Activated CD8-positive, alpha-beta T cell treated with anti-CD3 and anti-CD28 coated beads for 36 hours (primary cell): ENCODE measurements at regions not wholly inside any gene's neighbourhood (a gene's known extent, or its start where the extent isn't known, plus 50 kb on each side); places are given as distances from the start of the nearest gene placed in this dataset.
"Not testable (repeated sequence)": the region's sequence is repeated elsewhere in the genome, so short reads cannot be mapped to it uniquely, and the experiment has no call there.

ENCODE experiments used
- ATAC-seq: fragments of 200-7000 bp; cut with Tn5 transposase; one replicate; pipeline ENCODE4 v1.10.0; 2021; ENCODE audit warnings: mild to moderate bottlenecking, moderate library complexity
- CTCF ChIA-PET: fragments of 350-600 bp; sonication (Branson Sonifier 250); formaldehyde crosslinking; loops from one replicate; lab custom pipeline; 2021; ENCODE audit warnings: antibody characterized with exemption; lab: Charles Lee
- POLR2A ChIA-PET: fragments of 350-600 bp; sonication (Branson Sonifier 250); formaldehyde crosslinking; loops from one replicate; lab custom pipeline; 2021; ENCODE audit warnings: antibody characterized with exemption; lab: Charles Lee
- DNase-seq: peaks from one replicate; pipeline ENCODE4 v3.0.0-alpha.2; 2020
- H3K27ac Mint-ChIP-seq: one replicate; pipeline ENCODE4 v1.8.0; 2021; ENCODE audit warnings: mild to moderate bottlenecking, mixed read lengths
- H3K27me3 Mint-ChIP-seq: one replicate; pipeline ENCODE4 v1.8.0; 2021; ENCODE audit warnings: mixed read lengths
- H3K36me3 Mint-ChIP-seq: one replicate; pipeline ENCODE4 v1.8.0; 2021; ENCODE audit warnings: low read depth, mixed read lengths
- H3K4me1 Mint-ChIP-seq: one replicate; pipeline ENCODE4 v1.8.0; 2021; ENCODE audit warnings: low read depth, mixed read lengths
- H3K4me3 Mint-ChIP-seq: one replicate; pipeline ENCODE4 v1.8.0; 2021; ENCODE audit warnings: mild to moderate bottlenecking, moderate library complexity, mixed read lengths
- H3K9me3 Mint-ChIP-seq: one replicate; pipeline ENCODE4 v1.8.0; 2021; ENCODE audit warnings: mixed read lengths
- intact Hi-C: fragments of 100-400 bp; cut with micrococcal nuclease; formaldehyde crosslinking; loops from one replicate; pipeline ENCODE4 v1.10.0; 2022
- TF ChIP-seq, protein P1 (sequence below): fragments of 200-600 bp; IDR thresholded peaks from one replicate; pipeline ENCODE4 v1.8.0; 2022; ENCODE audit warnings: antibody characterized with exemption, mild to moderate bottlenecking

DNA sequence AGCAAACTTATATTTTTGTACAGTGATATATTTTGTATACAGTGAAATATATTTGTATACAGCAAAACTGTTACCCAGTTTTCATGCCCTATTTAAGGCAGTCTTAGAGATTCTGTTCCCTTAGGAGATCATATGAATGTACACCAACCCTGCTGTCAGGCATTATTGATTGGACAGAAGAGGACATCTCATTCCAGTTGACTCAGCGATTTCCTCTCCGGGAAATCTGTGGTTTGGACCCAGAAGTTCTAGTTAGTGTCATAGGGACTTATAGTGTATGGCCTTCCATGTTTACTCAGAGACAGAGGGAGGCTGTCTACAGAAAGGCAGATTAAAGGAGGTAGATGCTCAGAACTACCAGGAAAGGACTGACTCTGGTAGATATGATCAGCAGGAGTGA is 318.8 kb upstream of the KCNMB2 start:
- DNase-seq (no peak), ATAC-seq (no peak)
- peaks cover 2% of the 10 kb centered on the region for H3K9me3 Mint-ChIP-seq
- no peak overlapping the region for H3K27ac Mint-ChIP-seq
- no peaks in the 10 kb centered on the region for H3K27me3 Mint-ChIP-seq
- intact Hi-C loops = no loop called here
- TF ChIP-seq, protein P1, sequence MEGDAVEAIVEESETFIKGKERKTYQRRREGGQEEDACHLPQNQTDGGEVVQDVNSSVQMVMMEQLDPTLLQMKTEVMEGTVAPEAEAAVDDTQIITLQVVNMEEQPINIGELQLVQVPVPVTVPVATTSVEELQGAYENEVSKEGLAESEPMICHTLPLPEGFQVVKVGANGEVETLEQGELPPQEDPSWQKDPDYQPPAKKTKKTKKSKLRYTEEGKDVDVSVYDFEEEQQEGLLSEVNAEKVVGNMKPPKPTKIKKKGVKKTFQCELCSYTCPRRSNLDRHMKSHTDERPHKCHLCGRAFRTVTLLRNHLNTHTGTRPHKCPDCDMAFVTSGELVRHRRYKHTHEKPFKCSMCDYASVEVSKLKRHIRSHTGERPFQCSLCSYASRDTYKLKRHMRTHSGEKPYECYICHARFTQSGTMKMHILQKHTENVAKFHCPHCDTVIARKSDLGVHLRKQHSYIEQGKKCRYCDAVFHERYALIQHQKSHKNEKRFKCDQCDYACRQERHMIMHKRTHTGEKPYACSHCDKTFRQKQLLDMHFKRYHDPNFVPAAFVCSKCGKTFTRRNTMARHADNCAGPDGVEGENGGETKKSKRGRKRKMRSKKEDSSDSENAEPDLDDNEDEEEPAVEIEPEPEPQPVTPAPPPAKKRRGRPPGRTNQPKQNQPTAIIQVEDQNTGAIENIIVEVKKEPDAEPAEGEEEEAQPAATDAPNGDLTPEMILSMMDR = no peak
- no peak overlapping the region for H3K4me3 Mint-ChIP-seq
- POLR2A ChIA-PET = no interaction called here
- H3K36me3 Mint-ChIP-seq = no peaks in the 10 kb centered on the region
- no peaks in the 10 kb centered on the region for H3K4me1 Mint-ChIP-seq
- CTCF ChIA-PET = no interaction called here

DNA sequence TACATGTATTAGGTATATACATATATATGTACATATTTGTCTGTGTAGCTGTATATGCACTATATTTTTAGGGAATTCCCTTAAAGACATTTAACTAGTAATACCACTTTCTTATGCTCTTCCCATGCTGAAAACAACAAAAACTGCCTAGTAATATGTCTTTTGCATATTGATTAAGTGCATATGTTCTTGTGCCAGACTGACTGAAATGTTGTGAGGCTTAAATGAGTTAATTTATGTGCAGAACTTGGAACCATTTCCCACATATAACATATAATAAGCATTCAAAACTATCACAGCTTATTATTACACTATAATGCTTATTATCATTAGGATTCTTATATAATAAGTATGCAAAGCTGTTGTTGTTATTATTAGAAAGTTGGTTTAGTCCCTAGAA is 318.0 kb upstream of the KCNMB2 start:
- intact Hi-C loops = no loop called here
- Mint-ChIP-seq H3K4me3 (no peak overlapping the region), H3K4me1 (no peaks in the 10 kb centered on the region), H3K36me3 (no peaks in the 10 kb centered on the region), H3K9me3 (peaks cover 2% of the 10 kb centered on the region), H3K27ac (no peak overlapping the region), H3K27me3 (no peaks in the 10 kb centered on the region)
- CTCF ChIA-PET = no interaction called here
- DNase-seq (no peak), ATAC-seq (no peak)
- TF ChIP-seq, protein P1 = no peak
- POLR2A ChIA-PET = no interaction called here

DNA sequence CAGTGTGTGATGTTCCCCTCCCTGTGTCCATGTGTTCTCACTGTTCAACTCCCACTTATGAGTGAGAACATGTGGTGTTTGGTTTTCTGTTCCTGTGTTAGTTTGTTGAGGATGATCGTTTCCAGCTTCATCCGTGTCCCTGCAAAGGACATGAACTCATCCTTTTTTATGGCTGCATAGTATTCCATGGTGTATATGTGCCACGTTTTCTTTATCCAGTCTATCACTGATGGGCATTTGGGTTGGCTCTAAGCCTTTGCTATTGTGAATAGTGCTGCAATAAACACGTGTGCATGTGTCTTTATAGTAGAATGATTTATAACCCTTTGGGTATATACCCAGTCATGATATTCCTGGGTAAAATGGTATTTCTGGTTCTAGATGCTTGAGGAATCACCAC is 316.6 kb upstream of the KCNMB2 start:
- H3K4me1 Mint-ChIP-seq, H3K27me3 Mint-ChIP-seq, ATAC-seq, DNase-seq, H3K36me3 Mint-ChIP-seq, H3K27ac Mint-ChIP-seq, H3K9me3 Mint-ChIP-seq, CTCF ChIA-PET, POLR2A ChIA-PET, H3K4me3 Mint-ChIP-seq, intact Hi-C loops: not testable (repeated sequence)

DNA sequence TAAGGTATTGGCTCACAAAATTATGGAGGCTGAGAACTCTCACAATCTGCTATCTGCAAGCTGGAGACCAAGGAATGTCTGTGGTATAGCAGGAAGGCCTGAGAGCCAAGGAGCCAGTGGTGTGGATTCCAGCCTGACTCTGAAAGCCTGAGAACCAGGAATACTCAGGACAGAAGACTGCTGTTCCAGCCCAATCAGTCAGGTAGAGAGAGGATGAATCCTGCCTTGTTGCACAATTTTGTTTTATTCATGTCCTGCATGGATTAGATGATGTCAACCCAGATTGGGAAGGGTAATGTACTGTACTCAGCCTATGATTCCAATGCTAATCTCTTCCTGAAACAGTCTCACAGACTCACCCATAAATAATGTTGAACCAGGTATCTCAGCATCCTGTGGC is 312.4 kb upstream of the KCNMB2 start:
- no peaks in the 10 kb centered on the region for H3K27me3 Mint-ChIP-seq
- CTCF ChIA-PET = no interaction called here
- H3K4me3 Mint-ChIP-seq = no peak overlapping the region
- DNase-seq (no peak), ATAC-seq (no peak)
- TF ChIP-seq, protein P1 = no peak
- H3K9me3 Mint-ChIP-seq = peaks cover 2% of the 10 kb centered on the region
- H3K36me3 Mint-ChIP-seq = no peaks in the 10 kb centered on the region
- intact Hi-C loops = no loop called here
- H3K27ac Mint-ChIP-seq = no peak overlapping the region
- POLR2A ChIA-PET = no interaction called here
- H3K4me1 Mint-ChIP-seq = no peaks in the 10 kb centered on the region

DNA sequence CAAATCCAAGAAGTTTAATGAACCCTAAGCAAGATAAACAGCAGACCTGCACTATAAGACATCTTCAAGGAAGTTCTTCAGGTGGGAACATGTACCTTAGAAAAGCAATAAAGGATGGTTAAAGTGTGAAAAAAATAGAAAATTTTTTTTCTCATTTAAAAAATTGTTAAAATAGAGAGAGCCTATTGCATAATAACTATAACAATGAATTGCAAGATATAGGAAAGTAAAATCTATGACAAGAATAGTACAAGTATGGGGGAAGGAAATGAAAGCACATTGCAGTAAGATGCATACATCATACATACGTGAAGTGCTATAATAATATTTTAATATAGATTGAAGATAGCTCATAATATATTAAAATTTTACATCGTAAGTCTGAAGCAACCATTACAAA is 310.1 kb upstream of the KCNMB2 start:
- H3K4me1 Mint-ChIP-seq = no peaks in the 10 kb centered on the region
- CTCF ChIA-PET = no interaction called here
- no peak overlapping the region for H3K27ac Mint-ChIP-seq
- peaks cover 4% of the 10 kb centered on the region for H3K9me3 Mint-ChIP-seq
- TF ChIP-seq, protein P1 = no peak
- no peaks in the 10 kb centered on the region for H3K27me3 Mint-ChIP-seq
- DNase-seq = no peak
- POLR2A ChIA-PET = no interaction called here
- intact Hi-C loops = no loop called here
- no peak for ATAC-seq
- no peak overlapping the region for H3K4me3 Mint-ChIP-seq
- H3K36me3 Mint-ChIP-seq = no peaks in the 10 kb centered on the region

DNA sequence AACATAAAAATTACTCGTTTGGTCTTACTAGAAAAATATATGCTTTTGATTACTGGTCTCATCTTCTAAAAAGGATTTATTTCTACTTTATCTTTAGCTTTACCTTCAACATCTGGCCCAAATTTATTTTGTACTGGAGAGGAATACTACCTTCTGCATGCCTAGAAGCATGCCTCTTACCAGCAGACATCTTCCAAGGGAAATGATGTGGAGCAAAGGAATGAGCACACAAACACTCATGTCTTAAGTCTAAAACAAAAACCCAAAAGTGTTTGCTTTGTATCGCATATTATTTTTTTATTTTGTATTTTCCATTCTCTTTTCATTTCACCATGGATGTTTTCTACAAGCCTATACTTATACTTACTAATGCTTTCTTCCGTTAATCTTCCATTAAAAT is 304.6 kb upstream of the KCNMB2 start:
- ChIA-PET CTCF (no interaction called here), POLR2A (no interaction called here)
- no peak overlapping the region for H3K27ac Mint-ChIP-seq
- H3K27me3 Mint-ChIP-seq = peaks cover 1% of the 10 kb centered on the region
- no peak for ATAC-seq
- no peaks in the 10 kb centered on the region for H3K36me3 Mint-ChIP-seq
- TF ChIP-seq, protein P1 = no peak
- intact Hi-C loops = no loop called here
- H3K4me3 Mint-ChIP-seq = no peak overlapping the region
- H3K9me3 Mint-ChIP-seq = peaks cover 4% of the 10 kb centered on the region
- H3K4me1 Mint-ChIP-seq = no peaks in the 10 kb centered on the region
- no peak for DNase-seq
